ENCODE measurements at regions not wholly inside any gene's neighbourhood (a gene's known extent, or its start where the extent isn't known, plus 50 kb on each side); places are given as distances from the start of the nearest gene placed in this dataset.

GRCh38 chr5:155746367-155747038 is 580.5 kb upstream of the SGCD start:
- 4% methylated on average over 1 of the region's 1 CpG for WGBS
- Histone ChIP-seq H3K4me3 (ENCODE audit: low read depth in 1 of 3, low read length in 3 of 3) (no peak overlapping the region), H3K27me3 (ENCODE audit: control insufficient read depth in 4 of 4, insufficient read depth in 4 of 4, low read length in 3 of 4) (no peaks in the 10 kb centered on the region), H3K4me1 (ENCODE audit: control insufficient read depth in 4 of 4, insufficient read depth in 4 of 4, low read length in 3 of 4) (no peaks in the 10 kb centered on the region), H3K27ac (ENCODE audit: low read depth in 1 of 2, low read length in 2 of 2) (no peak overlapping the region), H3K9ac (ENCODE audit: low read depth in 1 of 2, low read length in 2 of 2) (no peak overlapping the region), H3K36me3 (ENCODE audit: control insufficient read depth in 4 of 4, insufficient read depth in 3 of 4, low read depth in 1 of 4, low read length in 3 of 4) (no peaks in the 10 kb centered on the region), H3K9me3 (ENCODE audit: control insufficient read depth in 4 of 4, low read length in 3 of 4) (peaks cover 0 to 6% (median 0%) of the 10 kb centered on the region in 4 donors)
- no peak for TF ChIP-seq HNF4A (conservative IDR thresholded peaks at IDR 0.05)
- no peak for TF ChIP-seq JUND (IDR thresholded peaks at IDR 0.05)
- no peak for TF ChIP-seq REST (IDR thresholded peaks at IDR 0.05)
- no peak for TF ChIP-seq HNF4G (IDR thresholded peaks at IDR 0.05)
- no peak for TF ChIP-seq ATF3 (IDR thresholded peaks at IDR 0.05)
- TF ChIP-seq NR2F2 (IDR thresholded peaks at IDR 0.05), result no peak
- no peak for TF ChIP-seq TAF1 (conservative IDR thresholded peaks at IDR 0.05)
- no peak for TF ChIP-seq RAD21 (IDR thresholded peaks at IDR 0.05)
- no peak for TF ChIP-seq SP1 (IDR thresholded peaks at IDR 0.05)
- TF ChIP-seq FOXA1 (IDR thresholded peaks at IDR 0.05), result no peak
- TF ChIP-seq FOXA2 (IDR thresholded peaks at IDR 0.05), result no peak
- TF ChIP-seq MAX (IDR thresholded peaks at IDR 0.05), result no peak
- no peak for TF ChIP-seq RXRA (IDR thresholded peaks at IDR 0.05)
- DNase-seq (ENCODE audit: low spot score), result no peak

- no peaks in the 10 kb centered on the region for H3K36me3 ChIP-seq (ENCODE audit: control insufficient read depth in 4 of 4, insufficient read depth in 3 of 4, low read depth in 1 of 4, low read length in 3 of 4)
- no peaks in the 10 kb centered on the region for H3K9me3 ChIP-seq (ENCODE audit: control insufficient read depth in 4 of 4, low read length in 3 of 4)
- no peak overlapping the region for H3K27ac ChIP-seq (ENCODE audit: low read depth in 1 of 2, low read length in 2 of 2)
- no peak overlapping the region for H3K9ac ChIP-seq (ENCODE audit: low read depth in 1 of 2, low read length in 2 of 2)
- TF ChIP-seq REST (IDR thresholded peaks at IDR 0.05), result no peak
- TF ChIP-seq ZBTB33 (IDR thresholded peaks at IDR 0.05), result no peak
- TF ChIP-seq TAF1 (conservative IDR thresholded peaks at IDR 0.05), result no peak
- TF ChIP-seq CTCF (IDR thresholded peaks at IDR 0.05; ENCODE audit: low read depth, low read length, missing input control), result no peak
- TF ChIP-seq ATF3 (IDR thresholded peaks at IDR 0.05), result no peak
- no peak for TF ChIP-seq HNF4G (IDR thresholded peaks at IDR 0.05)
- TF ChIP-seq GABPA (IDR thresholded peaks at IDR 0.05 in 1 of 2, conservative IDR thresholded peaks at IDR 0.05 in 1 of 2), result no peak
- no peak for TF ChIP-seq NR2F2 (IDR thresholded peaks at IDR 0.05)
- no peak for TF ChIP-seq FOXA1 (IDR thresholded peaks at IDR 0.05)
- no peak for TF ChIP-seq HNF4A (conservative IDR thresholded peaks at IDR 0.05)
- TF ChIP-seq RXRA (IDR thresholded peaks at IDR 0.05), result no peak
- no peak for TF ChIP-seq MAX (IDR thresholded peaks at IDR 0.05)
- no peak for TF ChIP-seq SP1 (IDR thresholded peaks at IDR 0.05)
- TF ChIP-seq YY1 (IDR thresholded peaks at IDR 0.05), result no peak
- no peak for TF ChIP-seq RAD21 (IDR thresholded peaks at IDR 0.05)
- no peak for TF ChIP-seq JUND (IDR thresholded peaks at IDR 0.05)
- TF ChIP-seq EGR1 (IDR thresholded peaks at IDR 0.05; ENCODE audit: low read depth in 2 of 2), result no peak
- no peak for DNase-seq (ENCODE audit: low spot score)
- 40% methylated on average over 2 of the region's 2 CpGs for WGBS
- H3K4me3 ChIP-seq (ENCODE audit: low read depth in 1 of 3, low read length in 3 of 3), result no peak overlapping the region
- peaks cover 0 to 3% (median 0%) of the 10 kb centered on the region in 4 donors for H3K27me3 ChIP-seq (ENCODE audit: control insufficient read depth in 4 of 4, insufficient read depth in 4 of 4, low read length in 3 of 4)
- H3K4me1 ChIP-seq (ENCODE audit: control insufficient read depth in 4 of 4, insufficient read depth in 4 of 4, low read length in 3 of 4), result no peaks in the 10 kb centered on the region
Observed at GRCh38 chr5:155750101-155750500, 576.9 kb upstream of the SGCD start.

All from liver (tissue), 8 donors.